K562 (cell line): ENCODE measurements at regions not wholly inside any gene's neighbourhood (a gene's known extent, or its start where the extent isn't known, plus 50 kb on each side); places are given as distances from the start of the nearest gene placed in this dataset.

ENCODE experiments used
- ATAC-seq: fragments of 200-7000 bp; cut with Tn5 transposase; 3 replicates; pipeline ENCODE4 v1.9.1; 2020; ENCODE audit warnings: moderate library complexity
- BruUV-seq: library from RNA; stranded (reverse); fragments of 400-500 nt; replicated peaks from 2 replicates; lab custom pipeline; 2021; lab: Mats Ljungman, UMichigan
- CTCF ChIA-PET: fragments of 300-600 bp; formaldehyde crosslinking; extraction: SDS; loops from one replicate; lab custom pipeline; 2021; ENCODE audit warnings: low intra/inter-chr PET ratio; lab: Yijun Ruan, JAX
- POLR2A ChIA-PET: fragments of 300-600, 350-650 bp; sonication (Branson Sonifier 250); formaldehyde crosslinking; extraction: SDS; loops from one replicate; lab custom pipeline; 2021; ENCODE audit warnings: antibody characterized with exemption, inconsistent platforms; lab: Yijun Ruan, JAX
- DNase-seq, 4 experiments: peaks; one replicate each; pipeline versions ENCODE4 v3.0.0 to v3.0.0-alpha.2; 2011 to 2018; ENCODE audit warnings: low spot score in 3 of 4, mixed read lengths in 3 of 4; ENCODE audit errors: extremely low read depth in 1 of 4
- FAIRE-seq: peaks from 2 replicates; lab custom pipeline; 2011; peaks lifted over from hg19 to GRCh38; lab: Jason Lieb, UNC
- H2AFZ ChIP-seq: 2 replicates; pipeline ENCODE4 v1.6.0; 2011; ENCODE audit warnings: low read depth, low read length, control low read depth, inconsistent platforms
- H3K27ac ChIP-seq: fragments of 200-600 bp; 3 replicates; pipeline ENCODE4 v1.8.0; 2011; ENCODE audit warnings: low read depth, mild to moderate bottlenecking, control low read depth, inconsistent platforms, low read length, moderate library complexity, mixed read lengths; ENCODE audit errors: extremely low read depth
- H3K27me3 ChIP-seq, 2 experiments: fragments of 300-600 bp in 1 of 2; 2 replicates in 1 of 2; 3 replicates in 1 of 2; pipeline versions ENCODE4 v1.6.0 to v1.8.0; 2011; ENCODE audit warnings: inconsistent platforms in 2 of 2, low read length in 2 of 2, mild to moderate bottlenecking in 1 of 2, mixed read lengths in 1 of 2, moderate library complexity in 1 of 2; ENCODE audit not compliant: control insufficient read depth in 2 of 2, insufficient read depth in 2 of 2
- H3K36me3 ChIP-seq: fragments of 300-600 bp; 3 replicates; pipeline ENCODE4 v1.8.0; 2011; ENCODE audit warnings: mild to moderate bottlenecking, low read length, inconsistent platforms; ENCODE audit not compliant: control insufficient read depth, insufficient read depth
- H3K4me1 ChIP-seq, 2 experiments: fragments of 200-600 bp in 1 of 2; replicated peaks in 1 of 2; 2 replicates in 1 of 2; 3 replicates in 1 of 2; pipeline versions ENCODE4 v1.5.1 to v1.8.0; 2011; ENCODE audit warnings: inconsistent platforms in 2 of 2, low read length in 2 of 2, mild to moderate bottlenecking in 1 of 2, mixed read lengths in 1 of 2, moderate library complexity in 1 of 2; ENCODE audit not compliant: control insufficient read depth in 2 of 2, insufficient read depth in 2 of 2
- H3K4me2 ChIP-seq: 2 replicates; pipeline ENCODE4 v1.6.1; 2011; ENCODE audit warnings: low read length, control low read depth, inconsistent platforms, mixed read lengths; ENCODE audit not compliant: insufficient read depth
- H3K4me3 ChIP-seq: fragments of 200-600 bp; sonication (generic), shearing (Covaris generic); 2 replicates; pipeline ENCODE4 v1.5.1; 2016; ENCODE audit warnings: control low read depth, inconsistent platforms
- H3K79me2 ChIP-seq: fragments of 200-600 bp; 3 replicates; pipeline ENCODE4 v1.8.0; 2011; ENCODE audit warnings: low read length, inconsistent platforms; ENCODE audit not compliant: control insufficient read depth, insufficient read depth
- H3K9ac ChIP-seq, 2 experiments: 2 replicates each; pipeline versions ENCODE4 v1.6.0 to v1.6.1; 2011; ENCODE audit warnings: low read depth in 2 of 2, low read length in 2 of 2, control low read depth in 1 of 2, inconsistent platforms in 1 of 2, mild to moderate bottlenecking in 1 of 2, mixed read lengths in 1 of 2; ENCODE audit not compliant: insufficient read depth in 1 of 2
- H3K9me1 ChIP-seq: one replicate; pipeline ENCODE4 v1.6.0; 2011; ENCODE audit warnings: inconsistent platforms, mild to moderate bottlenecking, low read length, moderate library complexity; ENCODE audit not compliant: control insufficient read depth, insufficient read depth
- H3K9me3 ChIP-seq: replicated peaks from 2 replicates; pipeline ENCODE4 v1.5.1; 2011; ENCODE audit warnings: low read depth, low read length, inconsistent platforms; ENCODE audit not compliant: control insufficient read depth, insufficient read depth
- H4K20me1 ChIP-seq: replicated peaks from 2 replicates; pipeline ENCODE4 v1.6.1; 2011; ENCODE audit warnings: low read length, inconsistent platforms, mixed read lengths; ENCODE audit not compliant: control insufficient read depth, insufficient read depth
- BDP1 ChIP-seq: IDR thresholded peaks from 3 replicates; pipeline ENCODE4 v1.6.1; 2011; ENCODE audit not compliant: insufficient read length, insufficient read depth
- GABPB2 ChIP-seq: fragments of 250-450 bp; sonication (Bioruptor Pico); conservative IDR thresholded peaks from 2 replicates; pipeline ENCODE4 v1.5.1; 2021; ENCODE audit warnings: mild to moderate bottlenecking
- IRF2 ChIP-seq: sonication (generic); formaldehyde crosslinking; IDR thresholded peaks from 2 replicates; pipeline ENCODE4 v1.8.1; 2022; ENCODE audit warnings: mild to moderate bottlenecking, missing genetic modification reagents
- SRF ChIP-seq, 2 experiments: fragments of 250-450, 450-650 bp in 1 of 2; sonication (Bioruptor Pico) in 1 of 2; sonication (generic) in 1 of 2; formaldehyde crosslinking; IDR thresholded peaks; 2 replicates each; pipeline versions ENCODE4 v1.5.0 to v1.5.1; 2020 to 2022; ENCODE audit warnings: mild to moderate bottlenecking in 1 of 2, missing genetic modification reagents in 1 of 2
- THRAP3 ChIP-seq: fragments of 450-650 bp; IDR thresholded peaks from 2 replicates; pipeline ENCODE4 v1.6.1; 2016; ENCODE audit warnings: mild to moderate bottlenecking, inconsistent platforms, borderline replicate concordance
- ZNF785 ChIP-seq: fragments of 250-450 bp; sonication (Bioruptor Pico); IDR thresholded peaks from 2 replicates; pipeline ENCODE4 v1.4.0; 2020; ENCODE audit warnings: mild to moderate bottlenecking
- in situ Hi-C: fragments of 300-500 bp; cut with MboI; formaldehyde crosslinking; loops from 4 replicates; pipeline ENCODE4 v1.15.0; 2018; ENCODE audit warnings: inconsistent platforms, mixed read lengths
- intact Hi-C: fragments of 100-400 bp; cut with micrococcal nuclease; formaldehyde crosslinking; loops from 2 replicates; pipeline ENCODE4 v1.14.2; 2022
- TF ChIP-seq, protein P1 (sequence below): fragments of 200-600 bp; sonication (generic); IDR thresholded peaks from one replicate; pipeline ENCODE4 v1.6.1; 2012; ENCODE audit warnings: mild to moderate bottlenecking, low read depth, low read length, inconsistent platforms

- no peak overlapping the region for H3K27ac ChIP-seq
- FAIRE-seq (no peak), ATAC-seq (no peak), DNase-seq (no peak)
- H3K4me2 ChIP-seq, result no peak overlapping the region
- BruUV-seq, result no TSS peak
- in situ Hi-C loops, result no loop called here
- H3K27me3 ChIP-seq, result no peaks in the 10 kb centered on the region
- no peak overlapping the region for H2AFZ ChIP-seq
- no peak overlapping the region for H3K4me3 ChIP-seq
- H3K9me1 ChIP-seq, result no peaks in the 10 kb centered on the region
- intact Hi-C loops, result no loop called here
- ChIA-PET POLR2A (no interaction called here), CTCF (no interaction called here)
- H3K4me1 ChIP-seq, result no peaks in the 10 kb centered on the region
- H3K79me2 ChIP-seq, result no peaks in the 10 kb centered on the region
- no peaks in the 10 kb centered on the region for H3K36me3 ChIP-seq
- TF ChIP-seq IRF2 (CRISPR knock-in tag) (no peak), BDP1 (no peak), THRAP3 (no peak), SRF (CRISPR knock-in tag; IDR thresholded peaks at IDR 0.05) (no peak), ZNF785 (CRISPR knock-in tag) (no peak), GABPB2 (CRISPR knock-in tag) (no peak)
- TF ChIP-seq, protein P1, sequence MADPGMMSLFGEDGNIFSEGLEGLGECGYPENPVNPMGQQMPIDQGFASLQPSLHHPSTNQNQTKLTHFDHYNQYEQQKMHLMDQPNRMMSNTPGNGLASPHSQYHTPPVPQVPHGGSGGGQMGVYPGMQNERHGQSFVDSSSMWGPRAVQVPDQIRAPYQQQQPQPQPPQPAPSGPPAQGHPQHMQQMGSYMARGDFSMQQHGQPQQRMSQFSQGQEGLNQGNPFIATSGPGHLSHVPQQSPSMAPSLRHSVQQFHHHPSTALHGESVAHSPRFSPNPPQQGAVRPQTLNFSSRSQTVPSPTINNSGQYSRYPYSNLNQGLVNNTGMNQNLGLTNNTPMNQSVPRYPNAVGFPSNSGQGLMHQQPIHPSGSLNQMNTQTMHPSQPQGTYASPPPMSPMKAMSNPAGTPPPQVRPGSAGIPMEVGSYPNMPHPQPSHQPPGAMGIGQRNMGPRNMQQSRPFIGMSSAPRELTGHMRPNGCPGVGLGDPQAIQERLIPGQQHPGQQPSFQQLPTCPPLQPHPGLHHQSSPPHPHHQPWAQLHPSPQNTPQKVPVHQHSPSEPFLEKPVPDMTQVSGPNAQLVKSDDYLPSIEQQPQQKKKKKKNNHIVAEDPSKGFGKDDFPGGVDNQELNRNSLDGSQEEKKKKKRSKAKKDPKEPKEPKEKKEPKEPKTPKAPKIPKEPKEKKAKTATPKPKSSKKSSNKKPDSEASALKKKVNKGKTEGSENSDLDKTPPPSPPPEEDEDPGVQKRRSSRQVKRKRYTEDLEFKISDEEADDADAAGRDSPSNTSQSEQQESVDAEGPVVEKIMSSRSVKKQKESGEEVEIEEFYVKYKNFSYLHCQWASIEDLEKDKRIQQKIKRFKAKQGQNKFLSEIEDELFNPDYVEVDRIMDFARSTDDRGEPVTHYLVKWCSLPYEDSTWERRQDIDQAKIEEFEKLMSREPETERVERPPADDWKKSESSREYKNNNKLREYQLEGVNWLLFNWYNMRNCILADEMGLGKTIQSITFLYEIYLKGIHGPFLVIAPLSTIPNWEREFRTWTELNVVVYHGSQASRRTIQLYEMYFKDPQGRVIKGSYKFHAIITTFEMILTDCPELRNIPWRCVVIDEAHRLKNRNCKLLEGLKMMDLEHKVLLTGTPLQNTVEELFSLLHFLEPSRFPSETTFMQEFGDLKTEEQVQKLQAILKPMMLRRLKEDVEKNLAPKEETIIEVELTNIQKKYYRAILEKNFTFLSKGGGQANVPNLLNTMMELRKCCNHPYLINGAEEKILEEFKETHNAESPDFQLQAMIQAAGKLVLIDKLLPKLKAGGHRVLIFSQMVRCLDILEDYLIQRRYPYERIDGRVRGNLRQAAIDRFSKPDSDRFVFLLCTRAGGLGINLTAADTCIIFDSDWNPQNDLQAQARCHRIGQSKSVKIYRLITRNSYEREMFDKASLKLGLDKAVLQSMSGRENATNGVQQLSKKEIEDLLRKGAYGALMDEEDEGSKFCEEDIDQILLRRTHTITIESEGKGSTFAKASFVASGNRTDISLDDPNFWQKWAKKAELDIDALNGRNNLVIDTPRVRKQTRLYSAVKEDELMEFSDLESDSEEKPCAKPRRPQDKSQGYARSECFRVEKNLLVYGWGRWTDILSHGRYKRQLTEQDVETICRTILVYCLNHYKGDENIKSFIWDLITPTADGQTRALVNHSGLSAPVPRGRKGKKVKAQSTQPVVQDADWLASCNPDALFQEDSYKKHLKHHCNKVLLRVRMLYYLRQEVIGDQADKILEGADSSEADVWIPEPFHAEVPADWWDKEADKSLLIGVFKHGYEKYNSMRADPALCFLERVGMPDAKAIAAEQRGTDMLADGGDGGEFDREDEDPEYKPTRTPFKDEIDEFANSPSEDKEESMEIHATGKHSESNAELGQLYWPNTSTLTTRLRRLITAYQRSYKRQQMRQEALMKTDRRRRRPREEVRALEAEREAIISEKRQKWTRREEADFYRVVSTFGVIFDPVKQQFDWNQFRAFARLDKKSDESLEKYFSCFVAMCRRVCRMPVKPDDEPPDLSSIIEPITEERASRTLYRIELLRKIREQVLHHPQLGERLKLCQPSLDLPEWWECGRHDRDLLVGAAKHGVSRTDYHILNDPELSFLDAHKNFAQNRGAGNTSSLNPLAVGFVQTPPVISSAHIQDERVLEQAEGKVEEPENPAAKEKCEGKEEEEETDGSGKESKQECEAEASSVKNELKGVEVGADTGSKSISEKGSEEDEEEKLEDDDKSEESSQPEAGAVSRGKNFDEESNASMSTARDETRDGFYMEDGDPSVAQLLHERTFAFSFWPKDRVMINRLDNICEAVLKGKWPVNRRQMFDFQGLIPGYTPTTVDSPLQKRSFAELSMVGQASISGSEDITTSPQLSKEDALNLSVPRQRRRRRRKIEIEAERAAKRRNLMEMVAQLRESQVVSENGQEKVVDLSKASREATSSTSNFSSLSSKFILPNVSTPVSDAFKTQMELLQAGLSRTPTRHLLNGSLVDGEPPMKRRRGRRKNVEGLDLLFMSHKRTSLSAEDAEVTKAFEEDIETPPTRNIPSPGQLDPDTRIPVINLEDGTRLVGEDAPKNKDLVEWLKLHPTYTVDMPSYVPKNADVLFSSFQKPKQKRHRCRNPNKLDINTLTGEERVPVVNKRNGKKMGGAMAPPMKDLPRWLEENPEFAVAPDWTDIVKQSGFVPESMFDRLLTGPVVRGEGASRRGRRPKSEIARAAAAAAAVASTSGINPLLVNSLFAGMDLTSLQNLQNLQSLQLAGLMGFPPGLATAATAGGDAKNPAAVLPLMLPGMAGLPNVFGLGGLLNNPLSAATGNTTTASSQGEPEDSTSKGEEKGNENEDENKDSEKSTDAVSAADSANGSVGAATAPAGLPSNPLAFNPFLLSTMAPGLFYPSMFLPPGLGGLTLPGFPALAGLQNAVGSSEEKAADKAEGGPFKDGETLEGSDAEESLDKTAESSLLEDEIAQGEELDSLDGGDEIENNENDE, result no peak
- H3K9ac ChIP-seq, result no peak overlapping the region
- H4K20me1 ChIP-seq, result no peaks in the 10 kb centered on the region
- no peaks in the 10 kb centered on the region for H3K9me3 ChIP-seq
These were observed 467.4 kb downstream of the EPHA5 start for GRCh38 chr4:65202853-65203236.
